Astrocyte (in vitro differentiated cells and primary cell): ENCODE measurements at regions not wholly inside any gene's neighbourhood (a gene's known extent, or its start where the extent isn't known, plus 50 kb on each side); places are given as distances from the start of the nearest gene placed in this dataset.

Experiments
- EZH2 ChIP-seq: IDR thresholded peaks from 2 replicates; pipeline ENCODE4 v1.6.1; 2012; ENCODE audit warnings: mild to moderate bottlenecking, low read length, inconsistent platforms; ENCODE audit not compliant: insufficient read depth
- TF ChIP-seq, protein P1 (sequence below): IDR thresholded peaks from 2 replicates; pipeline ENCODE4 v1.5.1; 2011; ENCODE audit warnings: low read depth, mild to moderate bottlenecking, inconsistent platforms, low read length, moderate library complexity; ENCODE audit not compliant: insufficient read depth

DNA sequence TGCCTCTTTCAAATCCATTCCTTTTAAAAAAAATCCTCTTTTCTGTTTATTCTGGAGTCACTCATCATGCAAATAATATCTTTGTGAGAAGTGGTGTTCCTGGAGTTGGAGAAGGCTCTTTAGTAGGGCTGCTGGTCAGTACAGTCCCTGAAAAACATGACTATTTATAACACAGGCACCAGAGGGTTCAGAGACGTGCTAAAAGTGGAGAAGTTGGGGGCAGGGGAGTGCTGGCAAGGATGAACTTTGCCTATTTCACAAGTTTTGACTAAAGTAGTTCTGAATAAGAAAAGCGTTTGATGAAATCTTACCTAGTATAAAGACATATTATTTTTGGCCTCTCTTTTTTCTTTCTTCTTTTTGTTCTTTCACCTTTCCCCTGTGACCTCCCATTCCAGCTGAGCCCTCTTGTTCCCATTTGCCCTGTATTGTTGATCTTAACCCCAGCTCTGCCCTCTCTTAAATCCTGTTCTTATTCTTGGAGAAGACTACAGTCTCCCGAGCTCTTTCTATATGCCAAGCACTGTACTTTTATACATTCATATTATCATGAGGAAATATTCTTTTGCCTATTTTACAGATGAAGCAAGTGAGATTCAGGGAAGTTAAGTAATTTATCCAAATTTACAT, 129.1 kb downstream of the TM9SF2 start:
- TF ChIP-seq, protein P1, sequence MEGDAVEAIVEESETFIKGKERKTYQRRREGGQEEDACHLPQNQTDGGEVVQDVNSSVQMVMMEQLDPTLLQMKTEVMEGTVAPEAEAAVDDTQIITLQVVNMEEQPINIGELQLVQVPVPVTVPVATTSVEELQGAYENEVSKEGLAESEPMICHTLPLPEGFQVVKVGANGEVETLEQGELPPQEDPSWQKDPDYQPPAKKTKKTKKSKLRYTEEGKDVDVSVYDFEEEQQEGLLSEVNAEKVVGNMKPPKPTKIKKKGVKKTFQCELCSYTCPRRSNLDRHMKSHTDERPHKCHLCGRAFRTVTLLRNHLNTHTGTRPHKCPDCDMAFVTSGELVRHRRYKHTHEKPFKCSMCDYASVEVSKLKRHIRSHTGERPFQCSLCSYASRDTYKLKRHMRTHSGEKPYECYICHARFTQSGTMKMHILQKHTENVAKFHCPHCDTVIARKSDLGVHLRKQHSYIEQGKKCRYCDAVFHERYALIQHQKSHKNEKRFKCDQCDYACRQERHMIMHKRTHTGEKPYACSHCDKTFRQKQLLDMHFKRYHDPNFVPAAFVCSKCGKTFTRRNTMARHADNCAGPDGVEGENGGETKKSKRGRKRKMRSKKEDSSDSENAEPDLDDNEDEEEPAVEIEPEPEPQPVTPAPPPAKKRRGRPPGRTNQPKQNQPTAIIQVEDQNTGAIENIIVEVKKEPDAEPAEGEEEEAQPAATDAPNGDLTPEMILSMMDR = no peak
- no peak for TF ChIP-seq EZH2
